GM18511 (cell line): ENCODE measurements at regions not wholly inside any gene's neighbourhood (a gene's known extent, or its start where the extent isn't known, plus 50 kb on each side); places are given as distances from the start of the nearest gene placed in this dataset.
"Not testable (repeated sequence)": the region's sequence is repeated elsewhere in the genome, so short reads cannot be mapped to it uniquely, and the experiment has no call there.

Experiments
- ATAC-seq: cut with Tn5 transposase; IDR thresholded peaks from one replicate; pipeline ENCODE4 v1.9.1; 2021; ENCODE audit warnings: mild to moderate bottlenecking, moderate library complexity; ENCODE audit not compliant: unreplicated experiment

GRCh38 chr3:124299831-124300230 is 307.9 kb upstream of the ROPN1 start:
- ATAC-seq = no peak

GRCh38 chr3:124300416-124300815 is 308.5 kb upstream of the ROPN1 start:
- no peak for ATAC-seq

- ATAC-seq = no peak
Observed at GRCh38 chr3:124303305-124303910, 311.5 kb upstream of the ROPN1 start.

GRCh38 chr3:124306665-124307064 is 314.7 kb upstream of the ROPN1 start:
- no peak for ATAC-seq

GRCh38 chr3:124313621-124314020 is 321.7 kb upstream of the ROPN1 start:
- ATAC-seq = no peak

GRCh38 chr3:124315215-124316033 is 323.5 kb upstream of the ROPN1 start:
- no peak for ATAC-seq

- ATAC-seq = no peak
Observed at GRCh38 chr3:124316034-124316287, 324.0 kb upstream of the ROPN1 start.

- no peak for ATAC-seq
Observed at GRCh38 chr3:124318014-124318413, 326.1 kb upstream of the ROPN1 start.

GRCh38 chr3:124318656-124319055 is 326.7 kb upstream of the ROPN1 start:
- ATAC-seq = no peak

- no peak for ATAC-seq
Observed at GRCh38 chr3:124320976-124321375, 329.1 kb upstream of the ROPN1 start.

GRCh38 chr3:124322309-124322880 is 330.5 kb upstream of the ROPN1 start:
- no peak for ATAC-seq

GRCh38 chr3:124322966-124323365 is 331.0 kb upstream of the ROPN1 start:
- no peak for ATAC-seq

GRCh38 chr3:124325248-124325647 is 333.3 kb upstream of the ROPN1 start:
- ATAC-seq = no peak

- ATAC-seq = no peak
Observed at GRCh38 chr3:124329723-124330122, 337.8 kb upstream of the ROPN1 start.

- no peak for ATAC-seq
Observed at GRCh38 chr3:124333931-124334640, 342.2 kb upstream of the ROPN1 start.

- ATAC-seq = no peak
Observed at GRCh38 chr3:124336067-124336656, 344.2 kb upstream of the ROPN1 start.

GRCh38 chr3:124345845-124346244 is 353.9 kb upstream of the ROPN1 start:
- ATAC-seq = no peak

GRCh38 chr3:124346487-124346886 is 354.6 kb upstream of the ROPN1 start:
- no peak for ATAC-seq

GRCh38 chr3:124347418-124347817 is 355.5 kb upstream of the ROPN1 start:
- no peak for ATAC-seq

- not testable (repeated sequence) for ATAC-seq
Observed at GRCh38 chr3:124348555-124348954, 356.6 kb upstream of the ROPN1 start.

- no peak for ATAC-seq
Observed at GRCh38 chr3:124351430-124352148, 359.7 kb upstream of the ROPN1 start.
